ENCODE measurements at regions not wholly inside any gene's neighbourhood (a gene's known extent, or its start where the extent isn't known, plus 50 kb on each side); places are given as distances from the start of the nearest gene placed in this dataset.

GRCh38 chr2:164439885-164440284 lies 181.4 kb downstream of the GRB14 start:
- no peak overlapping the region for H3K9ac ChIP-seq (ENCODE audit: low read depth in 1 of 2, low read length in 2 of 2)
- H3K4me3 ChIP-seq (ENCODE audit: low read length in 2 of 2) = no peak overlapping the region
- H3K27ac ChIP-seq (ENCODE audit: low read depth in 2 of 2, low read length in 2 of 2) = no peak overlapping the region
- H3K36me3 ChIP-seq (ENCODE audit: control insufficient read depth in 2 of 2, insufficient read depth in 2 of 2, low read length in 2 of 2) = no peaks in the 10 kb centered on the region
- H3K4me1 ChIP-seq (ENCODE audit: control insufficient read depth in 2 of 2, insufficient read depth in 2 of 2, low read length in 2 of 2) = peaks cover 0 to 2% of the 10 kb centered on the region in 2 donors
- no peaks in the 10 kb centered on the region for H3K27me3 ChIP-seq (ENCODE audit: control insufficient read depth in 2 of 2, insufficient read depth in 2 of 2, low read length in 2 of 2)
- H3K9me3 ChIP-seq (ENCODE audit: control insufficient read depth in 2 of 2, low read length in 2 of 2) = no peaks in the 10 kb centered on the region

- H3K9me3 ChIP-seq (ENCODE audit: control insufficient read depth in 2 of 2, low read length in 2 of 2) = no peaks in the 10 kb centered on the region
- peaks cover 0 to 2% of the 10 kb centered on the region in 2 donors for H3K4me1 ChIP-seq (ENCODE audit: control insufficient read depth in 2 of 2, insufficient read depth in 2 of 2, low read length in 2 of 2)
- H3K36me3 ChIP-seq (ENCODE audit: control insufficient read depth in 2 of 2, insufficient read depth in 2 of 2, low read length in 2 of 2) = no peaks in the 10 kb centered on the region
- H3K27ac ChIP-seq (ENCODE audit: low read depth in 2 of 2, low read length in 2 of 2) = no peak overlapping the region
- H3K9ac ChIP-seq (ENCODE audit: low read depth in 1 of 2, low read length in 2 of 2) = no peak overlapping the region
- no peaks in the 10 kb centered on the region for H3K27me3 ChIP-seq (ENCODE audit: control insufficient read depth in 2 of 2, insufficient read depth in 2 of 2, low read length in 2 of 2)
- no peak overlapping the region for H3K4me3 ChIP-seq (ENCODE audit: low read length in 2 of 2)
Observed at GRCh38 chr2:164439235-164439634, 182.0 kb downstream of the GRB14 start.

- Histone ChIP-seq H3K9ac (ENCODE audit: low read depth in 1 of 2, low read length in 2 of 2) (no peak overlapping the region), H3K4me3 (ENCODE audit: low read length in 2 of 2) (no peak overlapping the region), H3K36me3 (ENCODE audit: control insufficient read depth in 2 of 2, insufficient read depth in 2 of 2, low read length in 2 of 2) (no peaks in the 10 kb centered on the region), H3K27ac (ENCODE audit: low read depth in 2 of 2, low read length in 2 of 2) (no peak overlapping the region), H3K27me3 (ENCODE audit: control insufficient read depth in 2 of 2, insufficient read depth in 2 of 2, low read length in 2 of 2) (no peaks in the 10 kb centered on the region), H3K4me1 (ENCODE audit: control insufficient read depth in 2 of 2, insufficient read depth in 2 of 2, low read length in 2 of 2) (peaks cover 0 to 2% of the 10 kb centered on the region in 2 donors), H3K9me3 (ENCODE audit: control insufficient read depth in 2 of 2, low read length in 2 of 2) (no peaks in the 10 kb centered on the region)
Observed at GRCh38 chr2:164438490-164439205, 182.6 kb downstream of the GRB14 start.

GRCh38 chr2:164436131-164436530 lies 185.2 kb downstream of the GRB14 start:
- Histone ChIP-seq H3K36me3 (ENCODE audit: control insufficient read depth in 2 of 2, insufficient read depth in 2 of 2, low read length in 2 of 2) (no peaks in the 10 kb centered on the region), H3K4me3 (ENCODE audit: low read length in 2 of 2) (no peak overlapping the region), H3K4me1 (ENCODE audit: control insufficient read depth in 2 of 2, insufficient read depth in 2 of 2, low read length in 2 of 2) (peaks cover 0 to 2% of the 10 kb centered on the region in 2 donors), H3K27ac (ENCODE audit: low read depth in 2 of 2, low read length in 2 of 2) (no peak overlapping the region), H3K9me3 (ENCODE audit: control insufficient read depth in 2 of 2, low read length in 2 of 2) (no peaks in the 10 kb centered on the region), H3K27me3 (ENCODE audit: control insufficient read depth in 2 of 2, insufficient read depth in 2 of 2, low read length in 2 of 2) (peaks cover 0 to 2% of the 10 kb centered on the region in 2 donors), H3K9ac (ENCODE audit: low read depth in 1 of 2, low read length in 2 of 2) (no peak overlapping the region)

- H3K27me3 ChIP-seq (ENCODE audit: control insufficient read depth in 2 of 2, insufficient read depth in 2 of 2, low read length in 2 of 2) = peaks cover 0 to 2% of the 10 kb centered on the region in 2 donors
- no peaks in the 10 kb centered on the region for H3K9me3 ChIP-seq (ENCODE audit: control insufficient read depth in 2 of 2, low read length in 2 of 2)
- no peak overlapping the region for H3K9ac ChIP-seq (ENCODE audit: low read depth in 1 of 2, low read length in 2 of 2)
- H3K4me1 ChIP-seq (ENCODE audit: control insufficient read depth in 2 of 2, insufficient read depth in 2 of 2, low read length in 2 of 2) = no peaks in the 10 kb centered on the region
- H3K27ac ChIP-seq (ENCODE audit: low read depth in 2 of 2, low read length in 2 of 2) = no peak overlapping the region
- no peaks in the 10 kb centered on the region for H3K36me3 ChIP-seq (ENCODE audit: control insufficient read depth in 2 of 2, insufficient read depth in 2 of 2, low read length in 2 of 2)
- no peak overlapping the region for H3K4me3 ChIP-seq (ENCODE audit: low read length in 2 of 2)
Observed at GRCh38 chr2:164430166-164430783, 191.0 kb downstream of the GRB14 start.

GRCh38 chr2:164429354-164429753 lies 191.9 kb downstream of the GRB14 start:
- Histone ChIP-seq H3K4me1 (ENCODE audit: control insufficient read depth in 2 of 2, insufficient read depth in 2 of 2, low read length in 2 of 2) (no peaks in the 10 kb centered on the region), H3K4me3 (ENCODE audit: low read length in 2 of 2) (no peak overlapping the region), H3K9ac (ENCODE audit: low read depth in 1 of 2, low read length in 2 of 2) (no peak overlapping the region), H3K9me3 (ENCODE audit: control insufficient read depth in 2 of 2, low read length in 2 of 2) (no peaks in the 10 kb centered on the region), H3K36me3 (ENCODE audit: control insufficient read depth in 2 of 2, insufficient read depth in 2 of 2, low read length in 2 of 2) (no peaks in the 10 kb centered on the region), H3K27ac (ENCODE audit: low read depth in 2 of 2, low read length in 2 of 2) (no peak overlapping the region), H3K27me3 (ENCODE audit: control insufficient read depth in 2 of 2, insufficient read depth in 2 of 2, low read length in 2 of 2) (peaks cover 0 to 2% of the 10 kb centered on the region in 2 donors)

GRCh38 chr2:164427111-164427510 lies 194.2 kb downstream of the GRB14 start:
- H3K36me3 ChIP-seq (ENCODE audit: control insufficient read depth in 2 of 2, insufficient read depth in 2 of 2, low read length in 2 of 2) = no peaks in the 10 kb centered on the region

GRCh38 chr2:164420787-164421186 lies 200.5 kb downstream of the GRB14 start:
- no peaks in the 10 kb centered on the region for H3K27me3 ChIP-seq (ENCODE audit: control insufficient read depth in 2 of 2, insufficient read depth in 2 of 2, low read length in 2 of 2)
- no peaks in the 10 kb centered on the region for H3K4me1 ChIP-seq (ENCODE audit: control insufficient read depth in 2 of 2, insufficient read depth in 2 of 2, low read length in 2 of 2)
- H3K36me3 ChIP-seq (ENCODE audit: control insufficient read depth in 2 of 2, insufficient read depth in 2 of 2, low read length in 2 of 2) = no peaks in the 10 kb centered on the region
- H3K9ac ChIP-seq (ENCODE audit: low read depth in 1 of 2, low read length in 2 of 2) = no peak overlapping the region
- H3K9me3 ChIP-seq (ENCODE audit: control insufficient read depth in 2 of 2, low read length in 2 of 2) = no peaks in the 10 kb centered on the region
- H3K27ac ChIP-seq (ENCODE audit: low read depth in 2 of 2, low read length in 2 of 2) = no peak overlapping the region
- H3K4me3 ChIP-seq (ENCODE audit: low read length in 2 of 2) = no peak overlapping the region

More at GRCh38 chr2:164427111-164427510, 194.2 kb downstream of the GRB14 start:
- H3K4me1 ChIP-seq (ENCODE audit: control insufficient read depth in 2 of 2, insufficient read depth in 2 of 2, low read length in 2 of 2) = no peaks in the 10 kb centered on the region
- no peak overlapping the region for H3K4me3 ChIP-seq (ENCODE audit: low read length in 2 of 2)
- H3K9me3 ChIP-seq (ENCODE audit: control insufficient read depth in 2 of 2, low read length in 2 of 2) = no peaks in the 10 kb centered on the region
- no peak overlapping the region for H3K9ac ChIP-seq (ENCODE audit: low read depth in 1 of 2, low read length in 2 of 2)
- peaks cover 0 to 2% of the 10 kb centered on the region in 2 donors for H3K27me3 ChIP-seq (ENCODE audit: control insufficient read depth in 2 of 2, insufficient read depth in 2 of 2, low read length in 2 of 2)
- H3K27ac ChIP-seq (ENCODE audit: low read depth in 2 of 2, low read length in 2 of 2) = no peak overlapping the region

- no peaks in the 10 kb centered on the region for H3K9me3 ChIP-seq (ENCODE audit: control insufficient read depth in 2 of 2, low read length in 2 of 2)
- no peak overlapping the region for H3K9ac ChIP-seq (ENCODE audit: low read depth in 1 of 2, low read length in 2 of 2)
- H3K27me3 ChIP-seq (ENCODE audit: control insufficient read depth in 2 of 2, insufficient read depth in 2 of 2, low read length in 2 of 2) = no peaks in the 10 kb centered on the region
- H3K4me1 ChIP-seq (ENCODE audit: control insufficient read depth in 2 of 2, insufficient read depth in 2 of 2, low read length in 2 of 2) = no peaks in the 10 kb centered on the region
- H3K27ac ChIP-seq (ENCODE audit: low read depth in 2 of 2, low read length in 2 of 2) = no peak overlapping the region
- H3K36me3 ChIP-seq (ENCODE audit: control insufficient read depth in 2 of 2, insufficient read depth in 2 of 2, low read length in 2 of 2) = no peaks in the 10 kb centered on the region
- no peak overlapping the region for H3K4me3 ChIP-seq (ENCODE audit: low read length in 2 of 2)
Observed at GRCh38 chr2:164412831-164413230, 208.5 kb downstream of the GRB14 start.

GRCh38 chr2:164389411-164389810 lies 231.9 kb downstream of the GRB14 start:
- no peaks in the 10 kb centered on the region for H3K9me3 ChIP-seq (ENCODE audit: control insufficient read depth in 2 of 2, low read length in 2 of 2)
- H3K36me3 ChIP-seq (ENCODE audit: control insufficient read depth in 2 of 2, insufficient read depth in 2 of 2, low read length in 2 of 2) = no peaks in the 10 kb centered on the region
- no peak overlapping the region for H3K9ac ChIP-seq (ENCODE audit: low read depth in 1 of 2, low read length in 2 of 2)
- H3K4me1 ChIP-seq (ENCODE audit: control insufficient read depth in 2 of 2, insufficient read depth in 2 of 2, low read length in 2 of 2) = no peaks in the 10 kb centered on the region
- H3K27me3 ChIP-seq (ENCODE audit: control insufficient read depth in 2 of 2, insufficient read depth in 2 of 2, low read length in 2 of 2) = no peaks in the 10 kb centered on the region
- no peak overlapping the region for H3K27ac ChIP-seq (ENCODE audit: low read depth in 2 of 2, low read length in 2 of 2)
- H3K4me3 ChIP-seq (ENCODE audit: low read length in 2 of 2) = no peak overlapping the region
